H1 (cell line): ENCODE measurements at regions not wholly inside any gene's neighbourhood (a gene's known extent, or its start where the extent isn't known, plus 50 kb on each side); places are given as distances from the start of the nearest gene placed in this dataset.

Experiments used
- CHD7 ChIP-seq: fragments of 300-600 bp; sonication (generic); IDR thresholded peaks from 2 replicates; pipeline ENCODE4 v1.7.1; 2012; ENCODE audit warnings: low read length, moderate library complexity, mild to moderate bottlenecking, inconsistent platforms; ENCODE audit not compliant: insufficient replicate concordance
- RNF2 ChIP-seq: fragments of 200-900, 300-1000 bp; sonication (generic); IDR thresholded peaks from 2 replicates; pipeline ENCODE4 v1.7.1; 2016; ENCODE audit warnings: borderline replicate concordance, low read depth, mild to moderate bottlenecking, antibody characterized with exemption, low read length; ENCODE audit not compliant: poor library complexity, severe bottlenecking; ENCODE audit errors: missing control alignments
- ZNF274 ChIP-seq: IDR thresholded peaks from 2 replicates; pipeline ENCODE4 v1.7.0; 2012; ENCODE audit warnings: low read length, borderline replicate concordance; ENCODE audit errors: extremely low read depth

- TF ChIP-seq RNF2 (no peak), CHD7 (no peak), ZNF274 (no peak)
- TF ChIP-seq, all 59 proteins: peak for 0
Measured at GRCh38 chrX:129037389-129037788, 485.9 kb downstream of the SMARCA1 start (continued).
